SU-DHL-6 (cell line): ENCODE measurements at regions not wholly inside any gene's neighbourhood (a gene's known extent, or its start where the extent isn't known, plus 50 kb on each side); places are given as distances from the start of the nearest gene placed in this dataset.

Experiments used
- CTCF ChIP-seq: fragments of 200-600 bp; sonication (generic); IDR thresholded peaks from one replicate; pipeline ENCODE4 v1.5.1; 2017; ENCODE audit warnings: antibody characterized with exemption, mild to moderate bottlenecking, low read length, moderate library complexity; ENCODE audit not compliant: insufficient read depth, poor library complexity, severe bottlenecking
- EZH2phosphoT487 ChIP-seq: fragments of 200-600 bp; sonication (generic), shearing (Covaris generic); conservative IDR thresholded peaks from 2 replicates; pipeline ENCODE4 v1.6.1; 2018; ENCODE audit warnings: mild to moderate bottlenecking, antibody characterized with exemption, low read length, moderate library complexity, mixed read lengths

- TF ChIP-seq EZH2phosphoT487 = no peak
- TF ChIP-seq CTCF = no peak
Observed at GRCh38 chr19:28595722-28596480, 617.0 kb downstream of the UQCRFS1 start.
